ENCODE measurements at regions not wholly inside any gene's neighbourhood (a gene's known extent, or its start where the extent isn't known, plus 50 kb on each side); places are given as distances from the start of the nearest gene placed in this dataset.

DNA sequence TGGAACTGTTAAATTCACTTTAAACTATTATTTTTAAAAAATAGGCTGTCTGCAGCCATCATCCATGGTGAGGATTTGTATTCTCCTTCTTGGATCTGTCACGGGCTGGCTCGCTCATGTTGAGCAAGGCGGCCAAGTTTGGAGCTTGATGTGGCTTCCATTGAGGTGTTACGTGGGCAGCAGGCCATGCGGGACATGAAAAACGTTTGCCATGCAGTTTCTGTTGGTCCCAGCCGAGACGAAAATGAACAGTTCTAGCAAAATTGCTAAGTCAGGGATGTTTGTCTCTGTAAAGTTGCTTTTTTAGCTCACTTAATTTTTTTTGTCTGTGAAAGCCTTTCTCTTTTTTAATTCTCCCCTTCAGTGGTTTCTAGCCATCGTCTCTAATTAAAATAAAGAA lies 70.2 kb upstream of the MGAT5 start:
- TF ChIP-seq, protein P1, sequence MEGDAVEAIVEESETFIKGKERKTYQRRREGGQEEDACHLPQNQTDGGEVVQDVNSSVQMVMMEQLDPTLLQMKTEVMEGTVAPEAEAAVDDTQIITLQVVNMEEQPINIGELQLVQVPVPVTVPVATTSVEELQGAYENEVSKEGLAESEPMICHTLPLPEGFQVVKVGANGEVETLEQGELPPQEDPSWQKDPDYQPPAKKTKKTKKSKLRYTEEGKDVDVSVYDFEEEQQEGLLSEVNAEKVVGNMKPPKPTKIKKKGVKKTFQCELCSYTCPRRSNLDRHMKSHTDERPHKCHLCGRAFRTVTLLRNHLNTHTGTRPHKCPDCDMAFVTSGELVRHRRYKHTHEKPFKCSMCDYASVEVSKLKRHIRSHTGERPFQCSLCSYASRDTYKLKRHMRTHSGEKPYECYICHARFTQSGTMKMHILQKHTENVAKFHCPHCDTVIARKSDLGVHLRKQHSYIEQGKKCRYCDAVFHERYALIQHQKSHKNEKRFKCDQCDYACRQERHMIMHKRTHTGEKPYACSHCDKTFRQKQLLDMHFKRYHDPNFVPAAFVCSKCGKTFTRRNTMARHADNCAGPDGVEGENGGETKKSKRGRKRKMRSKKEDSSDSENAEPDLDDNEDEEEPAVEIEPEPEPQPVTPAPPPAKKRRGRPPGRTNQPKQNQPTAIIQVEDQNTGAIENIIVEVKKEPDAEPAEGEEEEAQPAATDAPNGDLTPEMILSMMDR (conservative IDR thresholded peaks at IDR 0.05; ENCODE audit: low read length), result no peak
- TF ChIP-seq EZH2phosphoT487 (IDR thresholded peaks at IDR 0.05; ENCODE audit: borderline replicate concordance, low read depth, low read length), result no peak
